ENCODE measurements at regions not wholly inside any gene's neighbourhood (a gene's known extent, or its start where the extent isn't known, plus 50 kb on each side); places are given as distances from the start of the nearest gene placed in this dataset.

- TF ChIP-seq CTCF (IDR thresholded peaks at IDR 0.05) = no peak
- no peak for TF ChIP-seq POLR2A (IDR thresholded peaks at IDR 0.05)
- no peak for TF ChIP-seq EP300 (IDR thresholded peaks at IDR 0.05)
These were observed 68.1 kb upstream of the MRPS30 start for GRCh38 chr5:44740660-44741059.

Data from tibial nerve (tissue), 4 donors.